ENCODE measurements at regions not wholly inside any gene's neighbourhood (a gene's known extent, or its start where the extent isn't known, plus 50 kb on each side); places are given as distances from the start of the nearest gene placed in this dataset.

GRCh38 chr19:31562966-31563612 lies 213.9 kb upstream of the TSHZ3 start:
- DNase-seq, result no peak

GRCh38 chr19:31567776-31568175 lies 218.5 kb upstream of the TSHZ3 start:
- no peak for DNase-seq

GRCh38 chr19:31568724-31569123 lies 219.5 kb upstream of the TSHZ3 start:
- no peak for DNase-seq

GRCh38 chr19:31570718-31571117 lies 221.5 kb upstream of the TSHZ3 start:
- no peak for DNase-seq

- no peak for DNase-seq
Measured at GRCh38 chr19:31572102-31572975, 223.1 kb upstream of the TSHZ3 start.

GRCh38 chr19:31572976-31573298 lies 223.7 kb upstream of the TSHZ3 start:
- no peak for DNase-seq

GRCh38 chr19:31574251-31574973 lies 225.2 kb upstream of the TSHZ3 start:
- DNase-seq, result no peak

- DNase-seq, result no peak
Measured at GRCh38 chr19:31575846-31576335, 226.7 kb upstream of the TSHZ3 start.

- no peak for DNase-seq
Measured at GRCh38 chr19:31578326-31578725, 229.1 kb upstream of the TSHZ3 start.

GRCh38 chr19:31583148-31583547 lies 233.9 kb upstream of the TSHZ3 start:
- no peak for DNase-seq

GRCh38 chr19:31586282-31586681 lies 237.0 kb upstream of the TSHZ3 start:
- peak; percentile 3 for DNase-seq

- DNase-seq, result no peak
Measured at GRCh38 chr19:31589109-31589508, 239.9 kb upstream of the TSHZ3 start.

GRCh38 chr19:31591258-31591657 lies 242.0 kb upstream of the TSHZ3 start:
- no peak for DNase-seq

GRCh38 chr19:31592456-31592855 lies 243.2 kb upstream of the TSHZ3 start:
- no peak for DNase-seq

- no peak for DNase-seq
Measured at GRCh38 chr19:31594701-31595100, 245.5 kb upstream of the TSHZ3 start.

- DNase-seq, result no peak
Measured at GRCh38 chr19:31595521-31595920, 246.3 kb upstream of the TSHZ3 start.

- no peak for DNase-seq
Measured at GRCh38 chr19:31596751-31597150, 247.5 kb upstream of the TSHZ3 start.

GRCh38 chr19:31597616-31598015 lies 248.4 kb upstream of the TSHZ3 start:
- DNase-seq, result no peak

GRCh38 chr19:31598730-31599238 lies 249.5 kb upstream of the TSHZ3 start:
- no peak for DNase-seq

GRCh38 chr19:31600731-31601295 lies 251.6 kb upstream of the TSHZ3 start:
- no peak for DNase-seq

- DNase-seq, result no peak
Measured at GRCh38 chr19:31601855-31602254, 252.6 kb upstream of the TSHZ3 start.

- no peak for DNase-seq
Measured at GRCh38 chr19:31602548-31602947, 253.3 kb upstream of the TSHZ3 start.

- no peak for DNase-seq
Measured at GRCh38 chr19:31604493-31605040, 255.3 kb upstream of the TSHZ3 start.
